SJCRH30 (cell line): ENCODE measurements at regions not wholly inside any gene's neighbourhood (a gene's known extent, or its start where the extent isn't known, plus 50 kb on each side); places are given as distances from the start of the nearest gene placed in this dataset.
A peak's percentile ranks its signal among the peaks of the same experiment; 100 is the strongest.

Experiments used
- DNase-seq, 2 experiments: peaks; one replicate each; pipeline ENCODE4 v3.0.0-alpha.2; 2015 to 2020
- H3K27ac ChIP-seq: fragments of 250-450 bp; sonication (Bioruptor Pico); 2 replicates; pipeline ENCODE4 v1.5.1; 2020; ENCODE audit warnings: mild to moderate bottlenecking, moderate library complexity
- H3K27me3 ChIP-seq: fragments of 250-450 bp; sonication (Bioruptor Pico); 2 replicates; pipeline ENCODE4 v1.5.1; 2020; ENCODE audit warnings: mild to moderate bottlenecking, moderate library complexity
- H3K36me3 ChIP-seq: fragments of 250-450 bp; sonication (Bioruptor Pico); 2 replicates; pipeline ENCODE4 v1.5.1; 2020; ENCODE audit warnings: mild to moderate bottlenecking, moderate library complexity
- H3K4me1 ChIP-seq: fragments of 250-450 bp; sonication (Bioruptor Pico); 2 replicates; pipeline ENCODE4 v1.5.1; 2020; ENCODE audit warnings: mild to moderate bottlenecking, moderate library complexity
- H3K4me3 ChIP-seq: fragments of 250-450 bp; sonication (Bioruptor Pico); 2 replicates; pipeline ENCODE4 v1.5.1; 2020; ENCODE audit warnings: mild to moderate bottlenecking, moderate library complexity
- H3K9me3 ChIP-seq: fragments of 250-450 bp; sonication (Bioruptor Pico); replicated peaks from 2 replicates; pipeline ENCODE4 v1.5.1; 2020; ENCODE audit warnings: mild to moderate bottlenecking, moderate library complexity

DNA sequence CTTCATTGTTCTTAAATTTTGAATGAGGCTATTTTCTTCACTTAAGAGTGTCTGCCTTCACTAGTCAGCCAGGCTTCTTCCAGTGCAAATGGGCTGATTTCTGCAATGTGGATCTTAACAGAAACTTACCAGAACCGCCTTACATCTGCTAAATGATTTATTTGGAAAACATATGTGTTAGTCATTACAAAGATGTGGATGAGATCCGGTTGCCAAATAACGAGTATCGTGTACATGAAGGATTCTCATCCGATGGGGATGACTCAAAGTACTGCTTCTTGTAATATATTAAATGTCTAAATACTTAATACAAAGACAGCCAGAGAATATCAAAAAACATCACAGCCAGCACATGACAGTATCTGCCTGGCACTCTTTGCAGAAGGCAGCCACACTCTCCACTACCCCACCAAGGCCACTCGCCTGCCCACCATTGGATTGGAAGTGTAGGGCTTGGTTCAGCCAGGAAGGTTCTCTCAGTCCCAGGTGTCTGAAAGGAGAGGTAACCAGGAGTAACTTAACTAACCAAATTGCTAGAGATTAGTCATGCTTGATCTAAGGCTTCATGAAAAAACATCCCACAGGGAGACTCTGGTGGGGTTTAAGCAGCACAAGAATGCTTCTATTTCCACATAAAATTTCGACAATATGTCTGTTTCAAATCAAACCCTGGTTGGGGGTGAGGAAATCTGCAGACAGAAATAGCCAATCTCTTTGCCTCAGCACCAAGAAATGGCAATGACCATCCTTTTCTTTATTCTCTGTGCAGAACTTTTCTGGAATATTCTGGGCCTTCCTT is 174.8 kb downstream of the GADD45G start:
- no peak overlapping the region for H3K27ac ChIP-seq

DNA sequence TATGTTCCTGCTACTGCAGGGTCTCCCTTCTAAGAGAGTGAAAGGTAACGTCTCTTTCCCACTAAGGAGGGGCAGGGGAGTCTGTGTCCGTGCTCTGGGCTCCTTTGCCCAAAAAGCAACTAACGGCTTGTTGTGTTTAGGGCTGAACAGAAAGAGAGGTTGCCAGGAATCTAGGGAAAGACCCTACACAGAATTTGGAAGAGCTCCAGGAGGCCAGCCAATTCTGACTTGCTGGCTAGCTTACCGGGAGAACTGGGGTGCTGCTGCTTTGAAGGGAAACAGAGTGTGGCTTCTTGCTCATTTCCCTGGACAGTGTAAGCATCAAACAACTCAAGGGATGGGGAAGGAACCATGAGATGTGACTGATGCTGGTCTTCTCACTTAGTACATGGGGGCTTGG is 176.1 kb downstream of the GADD45G start:
- no peaks in the 10 kb centered on the region for H3K27me3 ChIP-seq
- no peaks in the 10 kb centered on the region for H3K9me3 ChIP-seq
- H3K27ac ChIP-seq = no peak overlapping the region
- H3K4me3 ChIP-seq = no peak overlapping the region
- 0 out of 2 replicates have a peak, but pooled peaks cover 2% of the 10 kb centered on the region for H3K4me1 ChIP-seq
- H3K36me3 ChIP-seq = no peaks in the 10 kb centered on the region
- DNase-seq = no peak

More for the DNA sequence above, 174.8 kb downstream of the GADD45G start:
- H3K4me1 ChIP-seq = 0 out of 2 replicates have a peak, but pooled peaks cover 2% of the 10 kb centered on the region
- H3K27me3 ChIP-seq = no peaks in the 10 kb centered on the region
- DNase-seq = no peak
- H3K9me3 ChIP-seq = no peaks in the 10 kb centered on the region
- H3K4me3 ChIP-seq = no peak overlapping the region
- no peaks in the 10 kb centered on the region for H3K36me3 ChIP-seq

DNA sequence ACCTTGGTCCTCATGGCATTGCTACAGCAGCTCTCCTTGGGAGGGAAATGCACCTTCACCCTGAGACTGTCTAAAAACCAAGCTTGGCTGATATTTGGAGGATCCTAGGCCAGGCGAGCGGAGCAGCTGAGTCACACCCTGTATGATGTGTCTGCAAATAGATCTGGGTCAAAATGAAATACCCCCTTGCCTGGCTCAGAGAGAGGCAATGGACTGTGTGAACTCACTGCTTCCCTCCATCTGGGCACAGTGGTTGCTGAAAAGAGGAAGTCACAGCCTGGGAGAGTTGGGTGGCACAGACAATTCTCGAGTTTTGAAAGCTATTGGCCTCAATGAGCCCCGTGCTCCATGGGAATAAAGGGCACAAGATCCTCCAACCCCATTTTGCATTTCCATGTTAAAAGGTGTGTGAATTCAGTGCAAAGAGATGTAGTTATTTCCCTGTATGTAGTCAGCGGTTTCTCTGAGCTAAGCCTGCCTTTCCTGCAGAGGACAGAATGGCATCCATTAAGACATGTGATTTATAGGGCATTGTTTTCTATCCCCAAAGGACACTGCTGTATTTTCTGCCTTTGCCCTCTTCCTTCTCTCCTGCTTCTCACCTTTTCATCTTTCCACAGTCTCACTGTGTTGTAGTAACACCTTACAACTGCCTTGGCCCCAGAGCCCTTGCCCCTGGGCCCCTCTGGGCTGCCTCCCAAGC is 177.2 kb downstream of the GADD45G start:
- no peak overlapping the region for H3K27ac ChIP-seq
- H3K9me3 ChIP-seq = no peaks in the 10 kb centered on the region
- no peaks in the 10 kb centered on the region for H3K27me3 ChIP-seq
- no peaks in the 10 kb centered on the region for H3K36me3 ChIP-seq
- H3K4me3 ChIP-seq = no peak overlapping the region
- DNase-seq = no peak
- H3K4me1 ChIP-seq = peaks cover 11% of the 10 kb centered on the region

- peak in 1 of 2 experiments; percentile 54 for DNase-seq
- Histone ChIP-seq H3K27ac (no peak overlapping the region), H3K9me3 (no peaks in the 10 kb centered on the region), H3K4me3 (no peak overlapping the region), H3K36me3 (no peaks in the 10 kb centered on the region), H3K4me1 (peaks cover 13% of the 10 kb centered on the region), H3K27me3 (no peaks in the 10 kb centered on the region)
Observed at GRCh38 chr9:89786655-89787054, 181.8 kb downstream of the GADD45G start.

DNA sequence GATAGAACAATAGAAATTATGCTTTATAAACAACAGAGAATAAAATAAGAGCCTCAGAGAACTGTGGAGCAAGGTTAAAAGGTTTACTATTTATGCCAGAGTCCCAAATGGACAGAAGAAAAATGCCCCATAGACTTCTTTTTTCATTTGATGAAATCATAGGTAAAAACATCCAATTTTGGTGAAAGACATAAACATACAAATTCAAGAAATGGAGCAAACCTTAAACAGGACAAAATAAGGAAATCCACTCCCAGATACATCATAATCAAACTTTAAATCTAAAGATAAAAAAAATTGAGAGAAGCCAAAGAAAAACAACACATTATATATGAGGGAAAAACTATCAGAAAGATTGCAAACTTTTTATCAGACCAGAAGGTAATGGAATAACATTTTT is 182.8 kb downstream of the GADD45G start:
- DNase-seq = no peak
- H3K36me3 ChIP-seq = no peaks in the 10 kb centered on the region

DNA sequence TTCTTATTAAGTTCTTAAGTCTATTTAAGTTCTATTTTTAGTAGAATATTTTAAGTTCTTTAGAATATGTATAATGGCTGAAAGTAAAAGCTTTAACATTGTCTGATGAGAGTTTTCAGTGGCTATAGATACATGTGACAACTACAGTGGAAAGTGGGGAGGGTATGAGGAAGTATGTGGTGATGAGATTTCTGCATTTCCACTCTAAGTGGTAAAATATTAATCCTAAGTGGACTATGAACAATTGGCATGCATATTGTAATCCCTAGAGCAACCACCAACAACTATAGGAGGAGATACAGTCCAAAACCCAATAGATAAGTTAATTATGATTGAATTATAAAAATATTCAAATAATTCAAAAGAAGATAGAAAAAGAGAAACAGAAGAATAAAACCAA is 183.6 kb downstream of the GADD45G start:
- H3K36me3 ChIP-seq = no peaks in the 10 kb centered on the region
- no peak overlapping the region for H3K27ac ChIP-seq
- H3K27me3 ChIP-seq = no peaks in the 10 kb centered on the region
- H3K4me1 ChIP-seq = peaks cover 13% of the 10 kb centered on the region
- no peak for DNase-seq
- no peak overlapping the region for H3K4me3 ChIP-seq
- no peaks in the 10 kb centered on the region for H3K9me3 ChIP-seq

More for the DNA sequence above, 182.8 kb downstream of the GADD45G start:
- Histone ChIP-seq H3K4me1 (peaks cover 13% of the 10 kb centered on the region), H3K9me3 (no peaks in the 10 kb centered on the region), H3K27me3 (no peaks in the 10 kb centered on the region), H3K27ac (no peak overlapping the region), H3K4me3 (no peak overlapping the region)

- Histone ChIP-seq H3K4me1 (peaks cover 13% of the 10 kb centered on the region), H3K27ac (no peak overlapping the region), H3K27me3 (no peaks in the 10 kb centered on the region), H3K4me3 (no peak overlapping the region), H3K36me3 (no peaks in the 10 kb centered on the region), H3K9me3 (no peaks in the 10 kb centered on the region)
- no peak for DNase-seq
Observed at GRCh38 chr9:89789922-89790510, 185.2 kb downstream of the GADD45G start.

- no peak overlapping the region for H3K27ac ChIP-seq
- no peak overlapping the region for H3K4me3 ChIP-seq
- DNase-seq = no peak
- H3K9me3 ChIP-seq = no peaks in the 10 kb centered on the region
- peaks cover 13% of the 10 kb centered on the region for H3K4me1 ChIP-seq
- H3K36me3 ChIP-seq = no peaks in the 10 kb centered on the region
- no peaks in the 10 kb centered on the region for H3K27me3 ChIP-seq
Observed at GRCh38 chr9:89790542-89791109, 185.8 kb downstream of the GADD45G start.

GRCh38 chr9:89791754-89792153 is 186.9 kb downstream of the GADD45G start:
- peak; percentile 74 to 86 for DNase-seq
- Histone ChIP-seq H3K27ac (no peak overlapping the region), H3K4me1 (peaks cover 5% of the 10 kb centered on the region), H3K36me3 (no peaks in the 10 kb centered on the region), H3K27me3 (no peaks in the 10 kb centered on the region), H3K4me3 (no peak overlapping the region), H3K9me3 (no peaks in the 10 kb centered on the region)

DNA sequence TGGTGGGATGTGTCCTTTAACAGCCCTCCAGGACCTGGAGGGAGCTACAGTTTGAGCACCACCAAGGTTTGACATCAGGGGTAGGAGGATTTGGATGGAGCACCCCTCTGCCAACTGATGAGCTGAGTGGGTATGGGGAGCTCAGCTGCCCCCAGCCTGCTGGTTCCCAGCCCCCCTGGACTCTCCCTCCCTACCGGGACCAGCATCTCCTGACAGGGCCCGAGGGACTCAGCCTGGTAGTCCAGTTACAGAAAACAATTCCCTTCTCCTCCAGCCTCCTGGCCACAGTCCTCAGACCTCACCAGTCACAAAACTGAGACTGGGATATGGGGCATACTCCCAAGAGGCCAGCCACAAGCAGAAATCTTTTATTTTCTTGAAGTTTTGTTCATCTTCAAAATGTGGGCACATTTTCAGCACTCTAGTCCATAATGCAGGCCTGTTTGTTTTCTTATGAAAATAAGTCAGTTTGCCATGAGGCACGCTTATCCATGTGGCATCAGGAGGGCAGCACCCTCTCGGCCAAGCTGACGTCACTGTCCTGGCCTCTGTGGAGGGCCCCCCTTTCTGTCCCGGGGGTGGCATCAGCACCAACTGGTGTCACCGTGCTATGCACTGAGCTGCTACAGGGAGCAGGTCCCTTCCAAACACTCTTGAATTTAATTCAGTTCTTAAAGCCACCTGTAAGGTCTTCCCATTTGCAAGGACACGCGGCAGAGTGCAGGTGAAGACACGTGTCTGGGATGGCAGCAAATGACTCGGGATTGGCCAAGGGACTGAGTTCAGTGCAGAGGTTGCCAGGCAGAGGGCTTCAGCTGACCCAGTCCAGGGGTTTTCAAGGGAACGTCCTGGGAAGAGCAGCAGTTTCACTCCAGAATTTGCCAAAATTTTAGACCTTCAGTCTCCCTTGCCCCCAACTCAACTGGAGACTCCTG is 187.6 kb downstream of the GADD45G start:
- Histone ChIP-seq H3K4me1 (peaks cover 4% of the 10 kb centered on the region; the same call in 1 of the 2 replicates), H3K4me3 (no peak overlapping the region), H3K36me3 (no peaks in the 10 kb centered on the region), H3K9me3 (no peaks in the 10 kb centered on the region), H3K27ac (no peak overlapping the region), H3K27me3 (no peaks in the 10 kb centered on the region)
- no peak for DNase-seq

DNA sequence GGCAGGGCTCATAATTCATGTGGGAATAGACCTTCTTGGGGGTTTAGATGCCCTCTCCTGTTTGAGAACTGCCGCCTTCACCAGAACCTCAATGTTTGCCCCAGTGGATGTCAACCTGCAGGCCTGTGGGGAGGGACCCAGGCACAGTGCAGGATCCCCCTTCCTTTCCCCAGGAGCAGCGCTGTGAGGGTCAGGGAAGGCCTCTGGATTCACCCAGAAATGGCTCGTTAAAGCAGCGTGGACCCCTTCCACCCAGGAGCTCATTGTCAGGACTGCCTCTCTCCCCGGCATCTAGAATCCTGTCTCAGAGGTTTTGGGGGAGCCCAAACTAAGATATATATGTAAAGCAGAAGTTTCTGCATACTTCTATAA is 188.3 kb downstream of the GADD45G start:
- no peak for DNase-seq
- H3K4me1 ChIP-seq = peaks cover 4% of the 10 kb centered on the region; the same call in 1 of the 2 replicates
- no peaks in the 10 kb centered on the region for H3K36me3 ChIP-seq
- no peak overlapping the region for H3K27ac ChIP-seq
- no peaks in the 10 kb centered on the region for H3K9me3 ChIP-seq
- H3K4me3 ChIP-seq = no peak overlapping the region
- H3K27me3 ChIP-seq = no peaks in the 10 kb centered on the region

DNA sequence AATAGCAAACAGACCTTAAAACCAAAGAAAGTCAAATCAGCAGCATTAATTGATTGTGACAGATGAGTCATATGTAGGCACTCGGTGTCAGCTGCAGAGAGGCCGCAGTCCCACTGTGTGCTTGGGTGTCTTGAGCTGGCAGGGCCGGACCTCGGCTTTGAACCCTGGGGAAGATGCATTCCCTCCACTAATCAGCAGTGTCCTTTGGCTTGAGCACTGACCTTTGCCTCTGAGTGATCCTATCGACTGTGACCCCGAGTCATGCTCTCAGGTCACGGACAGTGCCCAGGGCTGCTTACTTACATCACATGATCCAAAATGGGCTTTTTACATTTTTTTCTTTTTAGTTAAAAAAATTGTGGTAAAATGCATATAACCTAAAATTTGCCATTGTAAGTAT is 188.7 kb downstream of the GADD45G start:
- Histone ChIP-seq H3K36me3 (no peaks in the 10 kb centered on the region), H3K27ac (no peak overlapping the region), H3K4me3 (no peak overlapping the region), H3K4me1 (peaks cover 5% of the 10 kb centered on the region; the same call in 1 of the 2 replicates), H3K27me3 (no peaks in the 10 kb centered on the region), H3K9me3 (no peaks in the 10 kb centered on the region)
- no peak for DNase-seq

GRCh38 chr9:89794918-89795317 is 190.1 kb downstream of the GADD45G start:
- no peaks in the 10 kb centered on the region for H3K9me3 ChIP-seq
- peaks cover 7% of the 10 kb centered on the region; the same call in 1 of the 2 replicates for H3K4me1 ChIP-seq
- H3K27ac ChIP-seq = no peak overlapping the region
- no peaks in the 10 kb centered on the region for H3K27me3 ChIP-seq
- no peaks in the 10 kb centered on the region for H3K36me3 ChIP-seq
- DNase-seq = no peak
- no peak overlapping the region for H3K4me3 ChIP-seq

GRCh38 chr9:89795538-89796195 is 190.9 kb downstream of the GADD45G start:
- Histone ChIP-seq H3K9me3 (no peaks in the 10 kb centered on the region), H3K27me3 (no peaks in the 10 kb centered on the region), H3K4me1 (peaks cover 7% of the 10 kb centered on the region; the same call in 1 of the 2 replicates), H3K27ac (no peak overlapping the region), H3K36me3 (no peaks in the 10 kb centered on the region), H3K4me3 (no peak overlapping the region)
- no peak for DNase-seq
